Left kidney (tissue), 1 donor: ENCODE measurements at regions not wholly inside any gene's neighbourhood (a gene's known extent, or its start where the extent isn't known, plus 50 kb on each side); places are given as distances from the start of the nearest gene placed in this dataset.

Experiments used
- DNase-seq: peaks from one replicate; pipeline ENCODE4 v3.0.0-alpha.2; 2013

DNA sequence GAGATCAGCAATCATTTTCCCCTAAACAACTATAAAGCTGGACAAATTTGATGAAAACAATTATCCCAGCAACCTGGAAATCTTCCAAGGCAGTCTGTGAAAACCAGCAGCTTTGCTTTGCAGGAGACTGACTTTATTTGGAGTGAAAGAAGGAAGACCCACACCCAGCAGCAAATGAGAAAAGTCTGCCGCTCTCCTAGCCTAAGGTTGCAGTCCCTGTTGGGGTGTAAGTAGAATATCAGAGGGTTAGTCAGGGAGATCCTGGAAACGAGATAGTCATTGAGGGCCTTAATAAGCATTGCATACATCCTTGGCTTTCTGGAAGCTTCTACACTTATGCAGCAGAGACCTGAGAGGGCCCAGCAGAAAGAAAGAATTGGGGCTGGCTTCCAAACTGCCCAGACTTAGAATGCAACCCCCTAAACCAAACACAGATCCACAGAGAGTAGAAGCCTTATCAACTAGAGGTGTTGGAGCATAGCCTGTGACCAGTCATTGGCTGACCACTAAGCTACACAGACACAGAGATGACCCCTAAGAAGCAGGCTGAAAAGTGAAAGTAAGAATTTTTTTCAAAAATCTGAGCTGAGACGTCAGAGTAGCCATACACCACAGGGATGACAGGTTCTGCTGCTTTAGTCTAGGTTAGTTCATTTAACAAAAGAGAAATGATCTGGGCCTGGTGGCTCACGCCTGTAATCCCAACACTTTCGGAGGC is 98.3 kb downstream of the LYPLAL1 start:
- DNase-seq: no peak

GRCh38 chr1:219269171-219269570 is 95.5 kb downstream of the LYPLAL1 start:
- no peak for DNase-seq

DNA sequence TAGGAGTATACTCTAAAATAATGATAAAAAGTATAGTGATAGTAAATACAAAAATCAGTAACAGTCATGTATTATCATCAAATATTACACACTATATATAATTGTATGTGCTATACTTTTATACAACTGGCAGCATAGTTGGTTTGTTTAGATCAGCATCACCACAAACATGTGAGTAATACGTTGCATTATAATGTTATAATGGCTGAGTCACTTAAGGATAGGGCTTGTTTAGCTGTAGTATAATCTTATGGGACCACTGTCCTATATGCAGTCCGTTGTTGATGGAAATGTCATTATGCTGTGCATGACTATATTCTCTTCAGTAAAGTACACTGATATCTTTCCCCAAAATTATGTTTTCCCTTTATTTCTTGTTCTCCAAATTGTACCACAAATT is 92.8 kb downstream of the LYPLAL1 start:
- DNase-seq: no peak

DNA sequence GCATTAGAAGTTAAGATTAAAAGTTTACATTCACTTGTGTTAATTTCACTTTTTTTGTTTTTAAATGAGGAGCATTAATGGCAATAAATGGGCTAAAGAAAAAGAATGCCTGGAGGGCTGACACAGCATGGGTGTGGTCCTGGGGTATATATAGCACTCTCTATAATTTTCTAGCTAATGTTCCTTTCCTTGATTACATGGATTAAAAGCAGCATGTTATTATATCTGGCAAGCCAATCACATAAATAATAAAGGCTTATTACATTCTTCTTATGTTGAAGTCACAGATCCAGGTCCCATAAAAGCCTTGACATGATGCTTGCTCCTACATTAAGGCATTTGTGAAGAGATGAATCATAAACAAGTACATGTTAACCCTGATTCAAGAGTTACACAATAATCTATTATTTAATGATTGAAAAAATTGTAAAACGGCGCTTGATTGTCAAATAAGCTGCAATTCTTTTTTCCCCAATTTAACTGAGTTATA is 91.4 kb downstream of the LYPLAL1 start:
- no peak for DNase-seq

DNA sequence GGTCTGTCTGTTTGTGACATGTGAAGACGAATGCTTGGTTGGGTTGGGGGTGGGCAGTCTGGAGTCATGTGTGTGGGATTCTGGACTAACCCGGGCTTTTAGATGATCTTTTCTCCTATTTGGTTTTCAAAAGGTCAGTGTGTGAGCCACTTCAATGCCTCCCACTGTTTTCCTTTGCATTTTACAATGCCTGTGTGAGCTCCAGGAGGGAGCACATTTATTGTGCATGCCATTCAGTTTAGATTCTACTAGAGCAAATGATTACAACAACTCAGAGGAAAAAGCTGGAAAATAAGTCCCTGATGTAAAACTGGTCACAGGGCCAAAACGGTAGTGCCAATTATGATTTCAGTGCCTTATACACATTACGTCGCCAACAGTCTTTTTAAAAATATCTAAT is 90.9 kb downstream of the LYPLAL1 start:
- no peak for DNase-seq
